HL-60 (cell line): ENCODE measurements at regions not wholly inside any gene's neighbourhood (a gene's known extent, or its start where the extent isn't known, plus 50 kb on each side); places are given as distances from the start of the nearest gene placed in this dataset.

Source experiments
- DNase-seq, 2 experiments: peaks; one replicate each; pipeline ENCODE4 v3.0.0-alpha.2; 2010 to 2020; ENCODE audit warnings: low read depth in 1 of 2, low spot score in 1 of 2
- H3K27ac ChIP-seq: fragments of 250-450 bp; sonication (Bioruptor Pico); replicated peaks from 2 replicates; pipeline ENCODE4 v1.5.1; 2020; ENCODE audit warnings: mild to moderate bottlenecking, moderate library complexity
- H3K27me3 ChIP-seq: fragments of 250-450 bp; sonication (Bioruptor Pico); 2 replicates; pipeline ENCODE4 v1.5.1; 2021; ENCODE audit warnings: mild to moderate bottlenecking, moderate library complexity; ENCODE audit not compliant: insufficient read depth, poor library complexity, severe bottlenecking
- H3K4me3 ChIP-seq: replicated peaks from 2 replicates; pipeline ENCODE4 v1.5.1; 2011; ENCODE audit warnings: mild to moderate bottlenecking, control low read depth, low read length; ENCODE audit not compliant: insufficient read depth
- GABPA ChIP-seq: IDR thresholded peaks from 2 replicates; pipeline ENCODE4 v1.6.1; 2012; ENCODE audit warnings: low read depth
- POLR2AphosphoS5 ChIP-seq: IDR thresholded peaks from 2 replicates; pipeline ENCODE4 v1.6.1; 2012; ENCODE audit warnings: low read depth
- REST ChIP-seq: IDR thresholded peaks from 2 replicates; pipeline ENCODE4 v1.6.1; 2012; ENCODE audit warnings: low read depth; ENCODE audit not compliant: insufficient replicate concordance
- SPI1 ChIP-seq: IDR thresholded peaks from 2 replicates; pipeline ENCODE4 v1.6.1; 2012; ENCODE audit warnings: low read depth, mild to moderate bottlenecking, borderline replicate concordance
- TF ChIP-seq, protein P1 (sequence below): IDR thresholded peaks from one replicate; pipeline ENCODE4 v1.5.1; 2011; ENCODE audit warnings: low read length, control low read depth, inconsistent platforms; ENCODE audit not compliant: insufficient read depth

GRCh38 chr7:35405461-35405860, 151.6 kb upstream of the TBX20 start:
- DNase-seq, result no peak
- Histone ChIP-seq H3K27ac (no peak overlapping the region), H3K4me3 (no peak overlapping the region), H3K27me3 (no peaks in the 10 kb centered on the region)
- no peak for TF ChIP-seq POLR2AphosphoS5
- TF ChIP-seq, protein P1, sequence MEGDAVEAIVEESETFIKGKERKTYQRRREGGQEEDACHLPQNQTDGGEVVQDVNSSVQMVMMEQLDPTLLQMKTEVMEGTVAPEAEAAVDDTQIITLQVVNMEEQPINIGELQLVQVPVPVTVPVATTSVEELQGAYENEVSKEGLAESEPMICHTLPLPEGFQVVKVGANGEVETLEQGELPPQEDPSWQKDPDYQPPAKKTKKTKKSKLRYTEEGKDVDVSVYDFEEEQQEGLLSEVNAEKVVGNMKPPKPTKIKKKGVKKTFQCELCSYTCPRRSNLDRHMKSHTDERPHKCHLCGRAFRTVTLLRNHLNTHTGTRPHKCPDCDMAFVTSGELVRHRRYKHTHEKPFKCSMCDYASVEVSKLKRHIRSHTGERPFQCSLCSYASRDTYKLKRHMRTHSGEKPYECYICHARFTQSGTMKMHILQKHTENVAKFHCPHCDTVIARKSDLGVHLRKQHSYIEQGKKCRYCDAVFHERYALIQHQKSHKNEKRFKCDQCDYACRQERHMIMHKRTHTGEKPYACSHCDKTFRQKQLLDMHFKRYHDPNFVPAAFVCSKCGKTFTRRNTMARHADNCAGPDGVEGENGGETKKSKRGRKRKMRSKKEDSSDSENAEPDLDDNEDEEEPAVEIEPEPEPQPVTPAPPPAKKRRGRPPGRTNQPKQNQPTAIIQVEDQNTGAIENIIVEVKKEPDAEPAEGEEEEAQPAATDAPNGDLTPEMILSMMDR, result no peak
- no peak for TF ChIP-seq REST
- no peak for TF ChIP-seq SPI1
- TF ChIP-seq GABPA, result no peak

DNA sequence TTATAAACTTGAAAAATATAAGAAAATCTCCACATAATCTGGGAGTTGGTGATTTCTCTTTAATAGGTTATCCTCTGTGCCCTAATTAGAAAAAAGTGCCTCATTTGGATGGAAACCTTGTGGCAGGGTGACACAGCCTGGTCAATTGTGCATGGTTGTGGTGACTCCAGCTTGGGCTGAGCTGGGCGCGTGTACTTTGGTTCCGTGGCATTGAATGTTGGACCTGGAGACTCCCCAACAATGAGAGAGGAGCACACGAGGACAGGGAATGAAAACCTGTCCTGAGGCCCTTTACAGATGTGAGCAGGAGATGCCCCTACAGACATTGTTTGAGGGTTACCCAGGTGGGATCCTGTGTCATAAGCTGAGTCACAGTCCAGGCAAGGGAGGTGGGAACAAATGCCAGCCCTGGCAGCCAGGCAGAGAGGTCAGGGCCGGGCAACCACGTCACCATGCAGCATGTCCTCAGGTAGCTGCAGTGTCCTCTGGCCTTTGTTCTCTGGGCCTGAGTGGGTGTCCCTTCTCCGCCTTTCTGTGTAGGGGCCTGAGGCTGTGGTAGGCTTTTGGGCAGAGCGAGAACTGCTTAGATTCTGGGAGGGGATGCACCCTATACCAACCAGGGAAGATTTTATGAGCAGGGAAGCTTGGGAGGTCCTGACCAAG, 147.4 kb upstream of the TBX20 start:
- Histone ChIP-seq H3K27ac (no peak overlapping the region), H3K27me3 (no peaks in the 10 kb centered on the region), H3K4me3 (no peak overlapping the region)
- no peak for TF ChIP-seq GABPA
- no peak for DNase-seq

DNA sequence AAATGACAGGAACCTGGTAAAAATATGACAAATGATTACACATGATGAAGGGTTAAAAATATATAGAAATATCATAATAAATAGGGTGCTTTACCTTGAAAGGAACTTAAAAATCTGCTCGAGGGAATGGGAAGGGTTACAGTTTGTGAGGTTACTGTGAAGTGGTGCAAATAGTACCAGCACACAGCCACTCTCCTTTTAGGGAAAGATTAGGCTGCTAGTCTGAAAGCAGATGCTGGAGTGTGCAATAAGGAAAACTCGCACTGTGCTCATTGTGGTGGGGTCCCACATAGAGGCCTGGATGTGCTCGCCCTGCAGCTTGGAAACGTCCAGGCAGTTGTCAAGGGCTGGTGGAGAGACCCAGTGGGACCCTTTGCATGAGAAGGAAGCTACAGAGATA, 145.9 kb upstream of the TBX20 start:
- H3K4me3 ChIP-seq, result no peak overlapping the region
- H3K27ac ChIP-seq, result no peak overlapping the region
- no peak for TF ChIP-seq POLR2AphosphoS5
- no peak for TF ChIP-seq SPI1
- TF ChIP-seq, protein P1, result no peak
- no peak for TF ChIP-seq GABPA
- TF ChIP-seq REST, result no peak

GRCh38 chr7:35399216-35399615, 145.3 kb upstream of the TBX20 start:
- H3K27ac ChIP-seq, result no peak overlapping the region
- TF ChIP-seq GABPA, result no peak
- TF ChIP-seq, protein P1, result no peak
- TF ChIP-seq SPI1, result no peak
- no peak for TF ChIP-seq REST
- TF ChIP-seq POLR2AphosphoS5, result no peak
- H3K4me3 ChIP-seq, result no peak overlapping the region
- no peaks in the 10 kb centered on the region for H3K27me3 ChIP-seq
- no peak for DNase-seq

More for the DNA sequence above, 145.9 kb upstream of the TBX20 start:
- no peak for DNase-seq
- no peaks in the 10 kb centered on the region for H3K27me3 ChIP-seq
